NT2/D1 (cell line): ENCODE measurements at regions not wholly inside any gene's neighbourhood (a gene's known extent, or its start where the extent isn't known, plus 50 kb on each side); places are given as distances from the start of the nearest gene placed in this dataset.

Source experiments
- DNase-seq: peaks from one replicate; pipeline ENCODE4 v3.0.0-alpha.2; 2011; ENCODE audit warnings: low read depth, low spot score
- H3K27me3 ChIP-seq: 2 replicates; pipeline ENCODE4 v1.6.0; 2011; ENCODE audit warnings: mild to moderate bottlenecking; ENCODE audit not compliant: insufficient read length, insufficient read depth
- H3K36me3 ChIP-seq: 2 replicates; pipeline ENCODE4 v1.6.1; 2011; ENCODE audit warnings: mild to moderate bottlenecking, low read length, mixed read lengths; ENCODE audit not compliant: insufficient read depth, insufficient read length
- H3K4me1 ChIP-seq: 2 replicates; pipeline ENCODE4 v1.5.1; 2011; ENCODE audit not compliant: insufficient read depth, insufficient read length
- H3K4me3 ChIP-seq: 2 replicates; pipeline ENCODE4 v1.5.1; 2011; ENCODE audit warnings: low read depth; ENCODE audit not compliant: insufficient read length
- H3K9ac ChIP-seq: 2 replicates; pipeline ENCODE4 v1.6.0; 2011; ENCODE audit warnings: low read depth; ENCODE audit not compliant: insufficient read length
- H3K9me3 ChIP-seq: 2 replicates; pipeline ENCODE4 v1.5.1; 2011; ENCODE audit warnings: mild to moderate bottlenecking, low read length; ENCODE audit not compliant: insufficient read depth
- SUZ12 ChIP-seq: IDR thresholded peaks from 2 replicates; pipeline ENCODE4 v1.6.1; 2011; ENCODE audit not compliant: insufficient read length, insufficient read depth; ENCODE audit errors: extremely low read depth
- YY1 ChIP-seq: IDR thresholded peaks from 2 replicates; pipeline ENCODE4 v1.6.1; 2011; ENCODE audit not compliant: insufficient read length, insufficient read depth
- ZNF274 ChIP-seq: IDR thresholded peaks from 2 replicates; pipeline ENCODE4 v1.6.1; 2011; ENCODE audit warnings: mild to moderate bottlenecking, low read depth, low read length

DNA sequence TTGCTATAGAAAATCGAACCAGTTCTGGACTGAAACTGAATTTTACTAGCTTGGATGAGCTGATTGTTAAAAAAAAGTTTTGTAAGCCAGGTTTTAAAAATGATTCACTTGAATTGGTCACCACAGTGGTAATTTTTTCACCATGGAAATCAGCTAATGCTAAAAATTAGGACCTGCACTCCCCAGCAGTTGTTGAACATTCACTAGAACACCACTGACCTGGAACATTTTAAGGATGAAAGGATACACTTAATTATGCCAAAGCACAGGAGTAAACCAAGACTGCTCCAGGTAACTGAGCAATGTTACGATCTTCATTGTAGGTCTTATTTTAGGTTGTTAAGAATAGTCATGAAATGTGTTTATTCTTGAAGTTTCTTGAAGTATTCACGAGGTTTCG lies 1342.6 kb upstream of the SPRY2 start:
- no peak overlapping the region for H3K4me3 ChIP-seq
- H3K4me1 ChIP-seq = no peaks in the 10 kb centered on the region
- H3K27me3 ChIP-seq = no peaks in the 10 kb centered on the region
- no peak for DNase-seq
- no peak for TF ChIP-seq SUZ12
- H3K9me3 ChIP-seq = no peaks in the 10 kb centered on the region
- H3K9ac ChIP-seq = no peak overlapping the region
- H3K36me3 ChIP-seq = no peaks in the 10 kb centered on the region

DNA sequence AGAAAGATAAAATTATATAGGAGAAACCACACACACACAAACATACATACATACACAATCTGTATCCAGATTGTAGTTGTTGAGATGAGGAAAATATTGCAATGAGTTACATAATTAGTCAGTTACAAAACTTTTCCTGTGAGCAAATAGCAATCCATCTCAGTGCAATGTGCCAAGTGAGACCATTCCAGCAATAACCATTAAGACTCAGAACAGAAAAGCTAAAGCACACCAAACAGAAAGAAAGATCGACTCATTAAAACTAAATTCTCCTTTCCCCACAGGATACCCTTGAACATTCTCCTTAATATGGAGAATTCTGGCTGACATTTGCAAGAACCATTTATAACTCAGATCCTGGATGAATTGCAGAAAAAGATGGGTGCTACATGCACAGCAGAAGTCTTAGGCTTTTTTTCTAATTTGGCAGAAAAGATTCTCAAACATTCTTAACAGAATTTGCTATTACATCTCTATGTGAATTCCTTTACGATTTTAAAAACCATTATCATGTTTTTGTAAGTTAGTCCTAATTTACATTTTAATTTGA lies 1341.2 kb upstream of the SPRY2 start:
- H3K4me3 ChIP-seq = no peak overlapping the region
- no peak for DNase-seq
- no peaks in the 10 kb centered on the region for H3K4me1 ChIP-seq
- no peaks in the 10 kb centered on the region for H3K36me3 ChIP-seq
- TF ChIP-seq SUZ12 (no peak), ZNF274 (no peak), YY1 (no peak)
- H3K9ac ChIP-seq = no peak overlapping the region
- peaks cover 11% of the 10 kb centered on the region for H3K9me3 ChIP-seq
- H3K27me3 ChIP-seq = no peaks in the 10 kb centered on the region

DNA sequence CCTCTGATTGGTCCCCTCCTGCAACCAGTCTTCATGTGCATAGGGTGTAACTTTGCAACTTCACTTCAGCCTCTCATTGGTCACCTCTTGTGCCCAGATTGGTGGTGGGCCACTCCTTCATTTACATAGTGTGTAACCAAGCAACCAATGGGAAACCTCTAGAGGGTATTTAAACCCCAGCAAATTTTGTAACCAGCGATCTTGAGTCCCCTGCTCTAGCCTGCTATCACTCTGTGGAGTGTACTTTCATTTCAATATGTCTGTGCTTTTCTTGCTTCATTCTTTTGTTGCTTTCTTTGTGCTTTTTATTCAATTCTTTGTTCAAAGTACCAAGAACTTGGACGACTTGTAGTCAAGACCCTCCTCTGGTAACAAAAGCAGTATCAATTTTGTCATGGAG lies 1336.9 kb upstream of the SPRY2 start:
- H3K9ac ChIP-seq = no peak overlapping the region
- no peaks in the 10 kb centered on the region for H3K36me3 ChIP-seq

DNA sequence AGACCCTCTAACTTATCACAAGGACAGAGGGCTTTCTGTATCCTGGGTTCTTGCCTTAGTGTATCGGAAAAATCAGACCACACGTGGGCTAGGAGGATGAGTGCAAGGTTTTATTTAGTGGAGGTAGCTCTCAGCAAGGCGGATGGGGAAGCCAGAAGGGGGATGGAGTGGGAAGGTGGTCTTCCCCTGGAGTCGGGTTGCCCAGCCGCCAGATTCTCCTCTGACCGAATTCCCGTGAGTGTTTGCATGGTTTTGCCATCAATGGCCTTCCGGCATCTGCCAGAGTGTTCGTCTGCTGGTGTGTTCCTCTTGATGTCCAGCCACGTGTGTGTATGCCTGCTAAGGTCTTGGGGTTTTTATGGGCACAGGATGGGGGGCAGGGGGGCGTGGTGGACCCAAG lies 1335.1 kb upstream of the SPRY2 start:
- no peaks in the 10 kb centered on the region for H3K4me1 ChIP-seq
- no peak overlapping the region for H3K9ac ChIP-seq
- H3K4me3 ChIP-seq = no peak overlapping the region
- DNase-seq = no peak
- no peak for TF ChIP-seq YY1
- TF ChIP-seq SUZ12 = no peak
- no peak for TF ChIP-seq ZNF274
- H3K27me3 ChIP-seq = no peaks in the 10 kb centered on the region
- H3K36me3 ChIP-seq = no peaks in the 10 kb centered on the region
- peaks cover 11% of the 10 kb centered on the region for H3K9me3 ChIP-seq

More for the DNA sequence above, 1336.9 kb upstream of the SPRY2 start:
- no peak for DNase-seq
- H3K9me3 ChIP-seq = peaks cover 11% of the 10 kb centered on the region
- H3K4me3 ChIP-seq = no peak overlapping the region
- H3K4me1 ChIP-seq = no peaks in the 10 kb centered on the region
- H3K27me3 ChIP-seq = no peaks in the 10 kb centered on the region
- TF ChIP-seq SUZ12 (no peak), YY1 (no peak), ZNF274 (no peak)

DNA sequence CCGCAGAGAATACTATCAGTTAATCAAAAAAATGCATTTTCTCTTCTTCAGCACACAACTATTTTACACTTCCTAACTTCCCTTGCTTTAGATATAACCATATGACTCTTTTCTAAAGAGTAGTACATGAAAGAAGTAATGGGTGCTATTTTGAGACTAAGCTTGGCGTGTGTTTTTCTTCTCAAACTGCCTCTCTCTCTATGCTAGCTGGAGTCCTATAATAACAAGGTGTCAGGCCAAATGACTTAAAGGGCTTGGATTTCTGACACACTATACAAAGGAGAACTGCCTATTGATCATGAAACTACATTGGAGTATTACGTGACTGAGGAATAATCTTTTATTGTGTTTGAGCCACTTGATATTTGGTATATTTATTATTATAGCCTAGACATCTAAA lies 1330.1 kb upstream of the SPRY2 start:
- H3K27me3 ChIP-seq = no peaks in the 10 kb centered on the region
- no peak overlapping the region for H3K4me3 ChIP-seq
- H3K9ac ChIP-seq = no peak overlapping the region
- H3K9me3 ChIP-seq = no peaks in the 10 kb centered on the region
- H3K4me1 ChIP-seq = no peaks in the 10 kb centered on the region
- H3K36me3 ChIP-seq = no peaks in the 10 kb centered on the region
- no peak for TF ChIP-seq YY1
- TF ChIP-seq SUZ12 = no peak
- TF ChIP-seq ZNF274 = no peak
- DNase-seq = no peak

DNA sequence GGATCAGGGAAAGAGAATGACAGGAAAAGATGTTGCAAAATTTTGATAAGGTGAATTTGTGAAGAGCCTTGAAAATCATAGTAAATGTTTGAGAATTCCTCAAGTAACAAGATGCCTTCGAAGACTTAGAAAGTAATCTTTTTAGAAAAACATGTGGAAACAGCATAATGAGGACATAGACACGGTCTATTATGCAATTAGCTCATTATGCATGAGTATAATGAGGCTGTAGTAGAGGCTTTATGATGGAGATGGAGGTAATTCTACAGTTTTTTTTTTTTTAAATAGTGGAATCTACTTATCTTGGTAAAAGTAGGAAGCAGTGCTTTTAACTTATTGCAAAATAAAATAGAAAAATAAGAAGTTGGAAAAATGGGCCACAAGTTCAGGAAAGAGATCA lies 1329.1 kb upstream of the SPRY2 start:
- H3K36me3 ChIP-seq = no peaks in the 10 kb centered on the region
- TF ChIP-seq YY1 (no peak), SUZ12 (no peak), ZNF274 (no peak)

DNA sequence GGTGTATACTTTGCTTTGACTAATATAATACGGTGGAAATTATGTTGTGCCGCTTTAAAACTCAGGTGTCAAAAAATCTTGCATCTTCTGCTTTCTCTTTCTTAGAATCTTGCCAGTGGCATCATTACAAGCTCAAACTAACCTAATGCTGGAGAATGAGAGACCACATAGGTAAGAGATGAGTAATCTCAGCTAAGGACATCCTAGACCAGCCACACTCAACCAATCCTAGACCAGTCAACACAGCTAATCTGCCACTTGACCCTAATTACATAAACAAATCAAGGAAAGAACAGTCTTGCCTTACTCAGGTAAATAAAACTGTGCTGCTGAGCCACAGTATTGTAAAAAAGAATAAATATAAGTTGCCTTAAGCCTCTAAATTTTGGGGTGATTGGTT lies 1323.9 kb upstream of the SPRY2 start:
- Histone ChIP-seq H3K27me3 (no peaks in the 10 kb centered on the region), H3K4me1 (no peaks in the 10 kb centered on the region), H3K4me3 (no peak overlapping the region), H3K9ac (no peak overlapping the region), H3K9me3 (no peaks in the 10 kb centered on the region), H3K36me3 (no peaks in the 10 kb centered on the region)
- TF ChIP-seq SUZ12 (no peak), ZNF274 (no peak), YY1 (no peak)
- no peak for DNase-seq

More for the DNA sequence above, 1329.1 kb upstream of the SPRY2 start:
- no peak overlapping the region for H3K9ac ChIP-seq
- no peaks in the 10 kb centered on the region for H3K27me3 ChIP-seq
- no peaks in the 10 kb centered on the region for H3K4me1 ChIP-seq
- no peak for DNase-seq
- no peaks in the 10 kb centered on the region for H3K9me3 ChIP-seq
- H3K4me3 ChIP-seq = no peak overlapping the region
